WTC11 (cell line): ENCODE measurements at regions not wholly inside any gene's neighbourhood (a gene's known extent, or its start where the extent isn't known, plus 50 kb on each side); places are given as distances from the start of the nearest gene placed in this dataset.

Experiments used
- ATAC-seq: fragments of 200-7000 bp; cut with Tn5 transposase; 2 replicates; pipeline ENCODE4 v1.10.0; 2021; ENCODE audit warnings: mild to moderate bottlenecking, moderate library complexity
- CTCF ChIA-PET: fragments of 300-600 bp; sonication (Branson Sonifier 250); formaldehyde crosslinking; loops from one replicate; lab custom pipeline; 2021; ENCODE audit warnings: antibody characterized with exemption; lab: Charles Lee
- POLR2A ChIA-PET: fragments of 350-600 bp; sonication (Branson Sonifier 250); formaldehyde crosslinking; loops from one replicate; lab custom pipeline; 2021; ENCODE audit warnings: antibody characterized with exemption; lab: Charles Lee
- DNase-seq: peaks from one replicate; pipeline ENCODE4 v3.0.0; 2021; ENCODE audit warnings: low spot score
- H3K27ac Mint-ChIP-seq: 2 replicates; pipeline ENCODE4 v1.8.0; 2021; ENCODE audit warnings: mixed read lengths
- H3K27me3 Mint-ChIP-seq: 2 replicates; pipeline ENCODE4 v1.8.0; 2021; ENCODE audit warnings: low read depth, mild to moderate bottlenecking, moderate library complexity, mixed read lengths
- H3K36me3 Mint-ChIP-seq: 2 replicates; pipeline ENCODE4 v1.8.0; 2021; ENCODE audit warnings: mixed read lengths
- H3K4me1 Mint-ChIP-seq: 2 replicates; pipeline ENCODE4 v1.8.0; 2022; ENCODE audit warnings: mixed read lengths
- H3K4me3 Mint-ChIP-seq: 2 replicates; pipeline ENCODE4 v1.8.0; 2021; ENCODE audit warnings: mild to moderate bottlenecking, moderate library complexity, mixed read lengths
- H3K9me3 Mint-ChIP-seq: 2 replicates; pipeline ENCODE4 v1.8.0; 2021; ENCODE audit warnings: mixed read lengths
- ATF1 ChIP-seq: sonication (generic); formaldehyde crosslinking; IDR thresholded peaks from 2 replicates; pipeline ENCODE4 v1.8.1; 2023; ENCODE audit warnings: mild to moderate bottlenecking, moderate library complexity, missing genetic modification reagents
- ATF2 ChIP-seq: sonication (generic); formaldehyde crosslinking; IDR thresholded peaks from 2 replicates; pipeline ENCODE4 v1.8.1; 2022; ENCODE audit warnings: low read depth, missing genetic modification reagents, borderline replicate concordance
- ATF3 ChIP-seq: sonication (generic); formaldehyde crosslinking; conservative IDR thresholded peaks from 2 replicates; pipeline ENCODE4 v1.8.1; 2022; ENCODE audit warnings: mild to moderate bottlenecking, missing genetic modification reagents
- CREB1 ChIP-seq: sonication (generic); formaldehyde crosslinking; IDR thresholded peaks from 2 replicates; pipeline ENCODE4 v1.8.0; 2023; ENCODE audit warnings: mild to moderate bottlenecking, missing genetic modification reagents
- ESRRA ChIP-seq: sonication (generic); formaldehyde crosslinking; IDR thresholded peaks from 2 replicates; pipeline ENCODE4 v1.8.1; 2022; ENCODE audit warnings: mild to moderate bottlenecking, missing genetic modification reagents, borderline replicate concordance
- FOXJ3 ChIP-seq: sonication (generic); formaldehyde crosslinking; IDR thresholded peaks from 2 replicates; pipeline ENCODE4 v1.9.0; 2021; ENCODE audit warnings: missing genetic modification reagents, mild to moderate bottlenecking, borderline replicate concordance
- FOXK1 ChIP-seq: sonication (generic); formaldehyde crosslinking; IDR thresholded peaks from 2 replicates; pipeline ENCODE4 v1.8.0; 2022; ENCODE audit warnings: mild to moderate bottlenecking, moderate library complexity, missing genetic modification reagents
- JAZF1 ChIP-seq: fragments of 250-450 bp; sonication (Bioruptor Pico); IDR thresholded peaks from 2 replicates; pipeline ENCODE4 v1.9.0; 2021; ENCODE audit warnings: moderate library complexity, mild to moderate bottlenecking, inconsistent platforms
- MXD4 ChIP-seq: fragments of 250-450 bp; sonication (Bioruptor Pico); IDR thresholded peaks from 2 replicates; pipeline ENCODE4 v1.8.0; 2021; ENCODE audit warnings: mild to moderate bottlenecking, moderate library complexity, borderline replicate concordance
- NFATC4 ChIP-seq: fragments of 250-450 bp; sonication (Bioruptor Pico); IDR thresholded peaks from 2 replicates; pipeline ENCODE4 v1.9.0; 2021; ENCODE audit warnings: mild to moderate bottlenecking
- NFYB ChIP-seq: sonication (generic); formaldehyde crosslinking; conservative IDR thresholded peaks from 2 replicates; pipeline ENCODE4 v1.8.0; 2022; ENCODE audit warnings: low read depth, missing genetic modification reagents
- NR1H2 ChIP-seq: sonication (generic); formaldehyde crosslinking; IDR thresholded peaks from 2 replicates; pipeline ENCODE4 v1.9.0; 2021; ENCODE audit warnings: mild to moderate bottlenecking, moderate library complexity, missing genetic modification reagents
- NR2C2 ChIP-seq: sonication (generic); formaldehyde crosslinking; IDR thresholded peaks from 2 replicates; pipeline ENCODE4 v1.8.0; 2022; ENCODE audit warnings: mild to moderate bottlenecking, missing genetic modification reagents
- PREB ChIP-seq: sonication (generic); formaldehyde crosslinking; IDR thresholded peaks from 2 replicates; pipeline ENCODE4 v1.8.1; 2022; ENCODE audit warnings: mild to moderate bottlenecking, missing genetic modification reagents, moderate library complexity, borderline replicate concordance
- PRRX2 ChIP-seq: fragments of 250-450 bp; sonication (Bioruptor Pico); IDR thresholded peaks from 2 replicates; pipeline ENCODE4 v1.8.0; 2021; ENCODE audit warnings: mild to moderate bottlenecking
- RELA ChIP-seq: sonication (generic); formaldehyde crosslinking; IDR thresholded peaks from 2 replicates; pipeline ENCODE4 v1.8.1; 2022; ENCODE audit warnings: missing genetic modification reagents, mild to moderate bottlenecking, borderline replicate concordance
- RORB ChIP-seq: fragments of 250-450 bp; sonication (Bioruptor Pico); IDR thresholded peaks from 2 replicates; pipeline ENCODE4 v1.9.0; 2021; ENCODE audit warnings: mild to moderate bottlenecking
- TEAD4 ChIP-seq: sonication (generic); formaldehyde crosslinking; IDR thresholded peaks from 2 replicates; pipeline ENCODE4 v1.8.0; 2022; ENCODE audit warnings: mild to moderate bottlenecking, missing genetic modification reagents
- ZBTB21 ChIP-seq: sonication (generic); formaldehyde crosslinking; IDR thresholded peaks from 2 replicates; pipeline ENCODE4 v1.8.1; 2023; ENCODE audit warnings: mild to moderate bottlenecking, missing genetic modification reagents, borderline replicate concordance
- ZBTB43 ChIP-seq: sonication (generic); formaldehyde crosslinking; IDR thresholded peaks from 2 replicates; pipeline ENCODE4 v1.8.1; 2023; ENCODE audit warnings: mild to moderate bottlenecking, missing genetic modification reagents
- ZNF317 ChIP-seq: sonication (generic); formaldehyde crosslinking; IDR thresholded peaks from 2 replicates; pipeline ENCODE4 v1.8.1; 2023; ENCODE audit warnings: low read depth, mild to moderate bottlenecking, moderate library complexity, missing genetic modification reagents, borderline replicate concordance
- ZNF416 ChIP-seq: fragments of 250-450 bp; sonication (Bioruptor Pico); IDR thresholded peaks from 2 replicates; pipeline ENCODE4 v1.9.0; 2021; ENCODE audit warnings: mild to moderate bottlenecking, inconsistent platforms
- ZNF425 ChIP-seq: fragments of 250-450 bp; sonication (Bioruptor Pico); conservative IDR thresholded peaks from 2 replicates; pipeline ENCODE4 v1.9.0; 2021; ENCODE audit warnings: mild to moderate bottlenecking
- ZSCAN18 ChIP-seq: fragments of 250-450 bp; sonication (Bioruptor Pico); IDR thresholded peaks from 2 replicates; pipeline ENCODE4 v2.1.2; 2022; ENCODE audit warnings: mild to moderate bottlenecking, moderate library complexity

GRCh38 chr14:22311636-22312035, 277.4 kb downstream of the DAD1 start (continued):
- TF ChIP-seq NFYB (no peak), ATF2 (no peak), PRRX2 (CRISPR knock-in tag) (no peak), ZSCAN18 (CRISPR knock-in tag) (no peak), NR2C2 (no peak), RORB (CRISPR knock-in tag) (no peak), ESRRA (CRISPR knock-in tag) (no peak)

- CTCF ChIA-PET = no interaction called here
- POLR2A ChIA-PET = no interaction called here
- Mint-ChIP-seq H3K36me3 (no peaks in the 10 kb centered on the region), H3K27ac (no peak overlapping the region), H3K27me3 (no peaks in the 10 kb centered on the region), H3K9me3 (no peaks in the 10 kb centered on the region), H3K4me1 (peaks cover 4% of the 10 kb centered on the region), H3K4me3 (no peak overlapping the region)
- ATAC-seq (no peak), DNase-seq (no peak)
- TF ChIP-seq RORB (CRISPR knock-in tag) (no peak), RELA (CRISPR knock-in tag) (no peak), ZNF416 (CRISPR knock-in tag) (no peak)
Measured at GRCh38 chr14:22305607-22306006, 283.4 kb downstream of the DAD1 start.

- DNase-seq (no peak), ATAC-seq (no peak)
- H3K27ac Mint-ChIP-seq = no peak overlapping the region
- POLR2A ChIA-PET = interaction anchor here (0.6 kb wide), 1 partner anchor 49 kb away, joined by 5 read pairs; no protein-coding TSS in a partner anchor
- H3K9me3 Mint-ChIP-seq = no peaks in the 10 kb centered on the region
- no peaks in the 10 kb centered on the region for H3K4me1 Mint-ChIP-seq
- H3K4me3 Mint-ChIP-seq = no peak overlapping the region
- TF ChIP-seq NR1H2 (no peak), PREB (CRISPR knock-in tag) (no peak), ZBTB21 (CRISPR knock-in tag) (no peak), ZNF425 (no peak), NFATC4 (CRISPR knock-in tag) (no peak), ATF1 (CRISPR knock-in tag) (no peak), MXD4 (CRISPR knock-in tag) (no peak), ZBTB43 (no peak), JAZF1 (CRISPR knock-in tag) (no peak), CREB1 (CRISPR knock-in tag) (no peak), FOXK1 (CRISPR knock-in tag) (no peak), ATF3 (CRISPR knock-in tag) (no peak), ZNF317 (CRISPR knock-in tag) (no peak), FOXJ3 (CRISPR knock-in tag) (no peak), TEAD4 (no peak)
- H3K27me3 Mint-ChIP-seq = no peaks in the 10 kb centered on the region
- no peaks in the 10 kb centered on the region for H3K36me3 Mint-ChIP-seq
- CTCF ChIA-PET = interaction anchor here (1.0 to 1.3 kb wide), 3 partner anchors 15 to 80 kb away, joined by 3 to 6 read pairs (median 3); no protein-coding TSS in a partner anchor
Measured at GRCh38 chr14:22304326-22304725, 284.7 kb downstream of the DAD1 start.
